GM19467 (cell line): ENCODE measurements at regions not wholly inside any gene's neighbourhood (a gene's known extent, or its start where the extent isn't known, plus 50 kb on each side); places are given as distances from the start of the nearest gene placed in this dataset.

Experiments used
- ATAC-seq: cut with Tn5 transposase; IDR thresholded peaks from one replicate; pipeline ENCODE4 v1.9.1; 2021; ENCODE audit warnings: mild to moderate bottlenecking, moderate library complexity; ENCODE audit not compliant: unreplicated experiment

- ATAC-seq: no peak
Measured at GRCh38 chr1:4594286-4594991, 60.0 kb upstream of the AJAP1 start.

DNA sequence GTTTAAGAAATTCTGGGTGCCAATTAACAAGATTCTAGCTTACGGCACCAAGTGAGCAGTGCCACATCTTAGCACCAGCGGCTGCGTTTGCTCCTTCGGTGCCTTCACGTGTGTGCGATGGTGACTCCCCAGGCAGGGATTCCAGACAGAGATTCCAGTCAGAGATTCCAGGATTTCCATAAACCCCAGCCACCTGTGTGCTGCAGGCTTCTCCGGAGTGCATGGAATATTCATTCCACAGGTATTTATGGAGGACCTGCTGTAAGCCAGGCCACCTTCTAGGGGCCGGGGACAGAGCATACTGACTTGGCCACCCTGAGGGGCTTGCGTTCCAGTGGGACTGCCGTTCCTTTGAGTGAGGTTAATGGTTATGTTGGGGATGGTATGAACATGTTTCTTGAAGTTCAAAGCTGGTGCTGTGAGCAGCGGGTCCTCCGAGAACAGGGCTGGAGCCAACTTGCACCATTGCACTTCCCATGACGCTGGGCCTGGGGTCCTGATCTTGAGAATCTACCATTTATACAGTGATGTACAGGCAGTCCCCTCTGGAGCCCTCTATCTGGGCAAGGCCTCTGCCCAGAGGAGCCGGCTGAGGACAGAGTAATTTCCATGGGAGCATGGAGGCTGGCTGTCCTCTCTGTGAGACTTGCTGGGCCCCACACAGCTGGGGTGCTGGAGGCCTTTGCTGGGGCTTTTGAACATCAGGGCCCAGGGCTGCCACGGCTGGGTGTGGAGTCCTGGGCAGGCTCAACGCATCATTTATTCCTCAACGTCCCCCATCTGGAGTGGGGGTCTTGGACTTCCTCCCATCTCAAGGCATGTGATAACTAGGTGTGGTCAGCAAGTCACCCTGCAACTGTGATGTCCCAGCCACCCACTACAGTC is 58.8 kb upstream of the AJAP1 start:
- ATAC-seq: no peak

GRCh38 chr1:4596486-4596885 is 57.9 kb upstream of the AJAP1 start:
- no peak for ATAC-seq

GRCh38 chr1:4597020-4597419 is 57.4 kb upstream of the AJAP1 start:
- ATAC-seq: no peak

GRCh38 chr1:4598561-4598960 is 55.8 kb upstream of the AJAP1 start:
- ATAC-seq: no peak

DNA sequence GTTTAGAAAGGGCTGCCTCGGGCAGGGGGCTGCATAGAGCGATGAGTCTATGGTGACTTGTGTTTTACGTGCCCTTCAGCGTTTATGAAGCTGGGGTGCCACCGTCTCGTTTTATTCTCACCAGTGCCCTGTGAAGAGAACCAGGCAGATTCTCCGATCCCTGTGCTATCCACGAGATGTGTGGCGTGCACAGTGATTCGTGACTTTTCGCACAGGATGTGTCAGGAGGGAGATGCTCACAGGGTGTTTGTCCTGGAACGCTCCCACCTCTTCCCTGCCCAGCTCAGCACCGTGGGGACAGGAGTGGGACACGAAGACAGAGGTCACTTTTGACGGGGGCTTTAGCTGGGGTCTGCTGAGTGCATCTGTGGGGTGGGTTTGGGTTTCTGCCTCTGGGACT is 54.9 kb upstream of the AJAP1 start:
- ATAC-seq: no peak

GRCh38 chr1:4599951-4600481 is 54.4 kb upstream of the AJAP1 start:
- ATAC-seq: no peak

GRCh38 chr1:4600615-4601460 is 53.6 kb upstream of the AJAP1 start:
- ATAC-seq: no peak

- ATAC-seq: no peak
Measured at GRCh38 chr1:4601941-4602340, 52.5 kb upstream of the AJAP1 start.

- ATAC-seq: no peak
Measured at GRCh38 chr1:4602462-4603294, 51.7 kb upstream of the AJAP1 start.

- no peak for ATAC-seq
Measured at GRCh38 chr1:4603295-4604110, 50.9 kb upstream of the AJAP1 start.
